GM12875 (cell line): ENCODE measurements at regions not wholly inside any gene's neighbourhood (a gene's known extent, or its start where the extent isn't known, plus 50 kb on each side); places are given as distances from the start of the nearest gene placed in this dataset.

Source experiments
- H3K4me3 ChIP-seq: one replicate; pipeline ENCODE4 v1.5.1; 2011; ENCODE audit warnings: low read depth, low read length, control low read depth
- CTCF ChIP-seq: IDR thresholded peaks from 2 replicates; pipeline ENCODE4 v1.5.1; 2011; ENCODE audit warnings: low read depth, mild to moderate bottlenecking, control low read depth, inconsistent platforms, low read length, moderate library complexity, borderline replicate concordance; ENCODE audit not compliant: insufficient read depth

- no peak overlapping the region for H3K4me3 ChIP-seq
- TF ChIP-seq CTCF, result no peak
These were observed 200.3 kb upstream of the ID2 start for GRCh38 chr2:8481463-8482009.

- H3K4me3 ChIP-seq, result no peak overlapping the region
- no peak for TF ChIP-seq CTCF
These were observed 199.4 kb upstream of the ID2 start for GRCh38 chr2:8482432-8482831.

GRCh38 chr2:8484502-8485283, 197.2 kb upstream of the ID2 start:
- no peak overlapping the region for H3K4me3 ChIP-seq
- TF ChIP-seq CTCF, result no peak

GRCh38 chr2:8485736-8486135, 196.1 kb upstream of the ID2 start:
- no peak for TF ChIP-seq CTCF
- no peak overlapping the region for H3K4me3 ChIP-seq

- H3K4me3 ChIP-seq, result no peak overlapping the region
- no peak for TF ChIP-seq CTCF
These were observed 195.7 kb upstream of the ID2 start for GRCh38 chr2:8486141-8486540.

GRCh38 chr2:8487461-8487932, 194.4 kb upstream of the ID2 start:
- H3K4me3 ChIP-seq, result no peak overlapping the region
- TF ChIP-seq CTCF, result no peak
